GM23338 (cell line): ENCODE measurements at regions not wholly inside any gene's neighbourhood (a gene's known extent, or its start where the extent isn't known, plus 50 kb on each side); places are given as distances from the start of the nearest gene placed in this dataset.

ENCODE experiments used
- CTCF ChIP-seq, 2 experiments: fragments of 200-600 bp in 1 of 2; sonication (generic) in 1 of 2; conservative IDR thresholded peaks; 2 replicates each; pipeline versions ENCODE4 v1.5.1 to v1.6.1; 2016 to 2017; ENCODE audit warnings: antibody characterized with exemption in 2 of 2, low read depth in 2 of 2, mild to moderate bottlenecking in 2 of 2, moderate library complexity in 1 of 2
- EZH2phosphoT487 ChIP-seq: fragments of 200-600 bp; sonication (generic); IDR thresholded peaks from one replicate; pipeline ENCODE4 v1.8.1; 2018; ENCODE audit warnings: antibody characterized with exemption; ENCODE audit not compliant: unreplicated experiment

- TF ChIP-seq CTCF (conservative IDR thresholded peaks at IDR 0.05; ENCODE audit: low read depth in 2 of 2) (no peak), EZH2phosphoT487 (no peak)
Observed at GRCh38 chr10:128325788-128326187, 199.6 kb upstream of the MKI67 start.
